ENCODE measurements at regions not wholly inside any gene's neighbourhood (a gene's known extent, or its start where the extent isn't known, plus 50 kb on each side); places are given as distances from the start of the nearest gene placed in this dataset.

GRCh38 chr15:38696790-38697495, 132.3 kb upstream of the RASGRP1 start:
- DNase-seq = no peak

GRCh38 chr15:38698254-38698653, 133.6 kb upstream of the RASGRP1 start:
- no peak for DNase-seq

- peak; percentile 54 for DNase-seq
Measured at GRCh38 chr15:38699633-38700230, 135.1 kb upstream of the RASGRP1 start.

GRCh38 chr15:38701149-38701548, 136.5 kb upstream of the RASGRP1 start:
- no peak for DNase-seq

GRCh38 chr15:38702178-38702912, 137.7 kb upstream of the RASGRP1 start:
- no peak for DNase-seq

- no peak for DNase-seq
Measured at GRCh38 chr15:38705436-38706219, 141.0 kb upstream of the RASGRP1 start.

GRCh38 chr15:38706956-38707355, 142.3 kb upstream of the RASGRP1 start:
- DNase-seq = no peak

GRCh38 chr15:38707802-38708671, 143.4 kb upstream of the RASGRP1 start:
- peak; percentile 21 for DNase-seq

GRCh38 chr15:38708672-38709180, 144.1 kb upstream of the RASGRP1 start:
- DNase-seq = no peak

- DNase-seq = no peak
Measured at GRCh38 chr15:38709196-38709595, 144.6 kb upstream of the RASGRP1 start.

- no peak for DNase-seq
Measured at GRCh38 chr15:38714309-38715072, 149.9 kb upstream of the RASGRP1 start.

- no peak for DNase-seq
Measured at GRCh38 chr15:38720893-38721567, 156.4 kb upstream of the RASGRP1 start.

GRCh38 chr15:38721568-38721945, 156.9 kb upstream of the RASGRP1 start:
- no peak for DNase-seq

GRCh38 chr15:38722236-38722635, 157.6 kb upstream of the RASGRP1 start:
- DNase-seq = no peak

GRCh38 chr15:38724827-38725226, 160.2 kb upstream of the RASGRP1 start:
- no peak for DNase-seq

GRCh38 chr15:38726187-38726586, 161.6 kb upstream of the RASGRP1 start:
- no peak for DNase-seq

- no peak for DNase-seq
Measured at GRCh38 chr15:38733331-38733730, 168.7 kb upstream of the RASGRP1 start.

GRCh38 chr15:38740206-38740605, 175.6 kb upstream of the RASGRP1 start:
- DNase-seq = no peak

- no peak for DNase-seq
Measured at GRCh38 chr15:38743147-38743546, 178.5 kb upstream of the RASGRP1 start.

- no peak for DNase-seq
Measured at GRCh38 chr15:38745126-38745525, 180.5 kb upstream of the RASGRP1 start.

GRCh38 chr15:38745626-38746025, 181.0 kb upstream of the RASGRP1 start:
- no peak for DNase-seq
